Osteoblast (primary cell): ENCODE measurements at regions not wholly inside any gene's neighbourhood (a gene's known extent, or its start where the extent isn't known, plus 50 kb on each side); places are given as distances from the start of the nearest gene placed in this dataset.

ENCODE experiments used
- DNase-seq: peaks from one replicate; pipeline ENCODE4 v3.0.0; 2011; ENCODE audit warnings: low spot score, mixed read lengths; ENCODE audit not compliant: insufficient read length; ENCODE audit errors: missing footprints
- H2AFZ ChIP-seq: 2 replicates; pipeline ENCODE4 v1.6.0; 2011; ENCODE audit warnings: mild to moderate bottlenecking, low read length
- H3K27ac ChIP-seq: 2 replicates; pipeline ENCODE4 v1.5.1; 2011; ENCODE audit warnings: mild to moderate bottlenecking, low read depth, low read length, moderate library complexity
- H3K27me3 ChIP-seq: 2 replicates; pipeline ENCODE4 v1.6.0; 2012; ENCODE audit warnings: mild to moderate bottlenecking, control low read depth, inconsistent platforms, low read length, moderate library complexity; ENCODE audit not compliant: insufficient read depth
- H3K36me3 ChIP-seq: 2 replicates; pipeline ENCODE4 v1.5.1; 2011; ENCODE audit warnings: mild to moderate bottlenecking, low read length, control low read depth, moderate library complexity; ENCODE audit not compliant: insufficient read depth
- H3K4me1 ChIP-seq: 2 replicates; pipeline ENCODE4 v1.5.1; 2011; ENCODE audit warnings: mild to moderate bottlenecking, low read length, control low read depth, moderate library complexity; ENCODE audit not compliant: insufficient read depth
- H3K4me2 ChIP-seq: 2 replicates; pipeline ENCODE4 v1.6.0; 2011; ENCODE audit warnings: mild to moderate bottlenecking, low read length; ENCODE audit not compliant: insufficient read depth
- H3K4me3 ChIP-seq: fragments of 200-600 bp; sonication (generic); 3 replicates; pipeline ENCODE4 v1.5.1; 2012; ENCODE audit warnings: mild to moderate bottlenecking, low read length, inconsistent platforms; ENCODE audit not compliant: insufficient read depth
- H3K79me2 ChIP-seq: 2 replicates; pipeline ENCODE4 v1.6.0; 2012; ENCODE audit warnings: mild to moderate bottlenecking, low read length, control low read depth, inconsistent platforms; ENCODE audit not compliant: insufficient read depth
- H3K9me3 ChIP-seq: 2 replicates; pipeline ENCODE4 v1.5.1; 2011; ENCODE audit warnings: low read depth, low read length, control low read depth
- H4K20me1 ChIP-seq: 2 replicates; pipeline ENCODE4 v1.6.0; 2012; ENCODE audit warnings: mild to moderate bottlenecking, low read length, control low read depth; ENCODE audit not compliant: insufficient read depth
- CTCF ChIP-seq: IDR thresholded peaks from 2 replicates; pipeline ENCODE4 v1.5.1; 2011; ENCODE audit warnings: mild to moderate bottlenecking, low read depth, low read length, moderate library complexity; ENCODE audit errors: extremely low read depth

DNA sequence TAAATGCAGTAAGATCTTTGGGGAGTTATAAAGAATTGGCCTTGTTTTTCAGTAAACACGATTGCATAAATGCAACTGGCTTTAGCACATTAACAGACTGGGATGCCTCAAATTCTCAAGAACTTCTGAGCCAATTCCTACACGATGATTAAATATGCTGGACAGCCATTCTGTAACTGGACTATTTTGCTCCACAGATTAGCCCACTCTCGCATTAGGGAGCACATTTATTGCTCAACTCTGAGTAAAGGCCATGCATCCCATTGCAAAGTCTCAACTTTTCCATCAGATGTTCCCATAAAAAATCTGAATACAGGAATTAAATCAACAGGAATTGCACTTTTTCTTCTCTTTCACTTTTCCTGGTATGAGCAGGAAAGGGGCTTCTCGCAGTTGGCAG lies 66.7 kb upstream of the PRICKLE2 start:
- H3K27ac ChIP-seq: peak overlapping the region; percentile 81
- H3K9me3 ChIP-seq: no peaks in the 10 kb centered on the region
- H3K4me2 ChIP-seq: peak overlapping the region; percentile 47
- no peak for TF ChIP-seq CTCF
- no peak overlapping the region for H3K4me3 ChIP-seq
- no peaks in the 10 kb centered on the region for H3K27me3 ChIP-seq
- peaks cover 40% of the 10 kb centered on the region for H3K4me1 ChIP-seq
- H3K36me3 ChIP-seq: no peaks in the 10 kb centered on the region
- DNase-seq: peak; percentile 26
- H2AFZ ChIP-seq: no peak overlapping the region
- H3K79me2 ChIP-seq: no peaks in the 10 kb centered on the region
- no peaks in the 10 kb centered on the region for H4K20me1 ChIP-seq

GRCh38 chr3:64291345-64291744 lies 66.1 kb upstream of the PRICKLE2 start:
- Histone ChIP-seq H3K4me2 (peak overlapping the region; percentile 47), H4K20me1 (no peaks in the 10 kb centered on the region)

GRCh38 chr3:64290864-64291263 lies 65.6 kb upstream of the PRICKLE2 start:
- Histone ChIP-seq H2AFZ (peak overlapping the region; percentile 40), H3K27ac (peak overlapping the region; percentile 81), H3K4me3 (no peak overlapping the region), H3K36me3 (no peaks in the 10 kb centered on the region), H3K4me1 (peaks cover 39% of the 10 kb centered on the region), H3K9me3 (no peaks in the 10 kb centered on the region), H3K4me2 (peak overlapping the region; percentile 47), H3K79me2 (no peaks in the 10 kb centered on the region), H3K27me3 (no peaks in the 10 kb centered on the region), H4K20me1 (no peaks in the 10 kb centered on the region)
- no peak for TF ChIP-seq CTCF
- DNase-seq: peak; percentile 30

More at GRCh38 chr3:64291345-64291744, 66.1 kb upstream of the PRICKLE2 start:
- Histone ChIP-seq H3K36me3 (no peaks in the 10 kb centered on the region), H3K79me2 (no peaks in the 10 kb centered on the region), H3K4me1 (peaks cover 40% of the 10 kb centered on the region), H3K27ac (peak overlapping the region; percentile 81), H3K4me3 (no peak overlapping the region), H3K9me3 (no peaks in the 10 kb centered on the region), H2AFZ (peak overlapping the region; percentile 40), H3K27me3 (no peaks in the 10 kb centered on the region)
- DNase-seq: peak; percentile 55
- TF ChIP-seq CTCF: no peak

DNA sequence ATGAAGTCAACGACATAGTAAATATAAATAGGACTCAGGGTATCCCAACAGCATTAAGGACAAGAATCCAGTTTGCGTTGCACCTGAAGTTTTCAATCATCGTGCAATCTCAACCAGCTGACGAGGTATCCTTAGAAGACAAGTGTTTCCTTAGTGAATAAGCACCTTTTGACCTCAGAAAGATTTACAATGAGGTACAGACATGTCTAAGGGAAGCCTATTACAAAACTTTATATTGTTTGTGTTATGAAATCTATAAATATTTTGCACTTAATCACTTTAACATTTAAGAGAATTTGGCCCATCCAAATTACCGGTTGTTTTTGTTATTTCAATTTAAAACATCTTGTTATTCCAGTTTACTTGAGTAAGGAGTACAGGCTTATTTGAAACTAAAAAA lies 64.9 kb upstream of the PRICKLE2 start:
- H3K4me2 ChIP-seq: no peak overlapping the region
- H3K4me3 ChIP-seq: no peak overlapping the region
- TF ChIP-seq CTCF: no peak
- H2AFZ ChIP-seq: no peak overlapping the region
- peaks cover 32% of the 10 kb centered on the region for H3K4me1 ChIP-seq
- no peak overlapping the region for H3K27ac ChIP-seq
- H4K20me1 ChIP-seq: no peaks in the 10 kb centered on the region
- H3K79me2 ChIP-seq: no peaks in the 10 kb centered on the region
- H3K9me3 ChIP-seq: no peaks in the 10 kb centered on the region
- no peaks in the 10 kb centered on the region for H3K36me3 ChIP-seq
- no peak for DNase-seq
- H3K27me3 ChIP-seq: no peaks in the 10 kb centered on the region
